SKM-1 (cell line): ENCODE measurements at regions not wholly inside any gene's neighbourhood (a gene's known extent, or its start where the extent isn't known, plus 50 kb on each side); places are given as distances from the start of the nearest gene placed in this dataset.

Experiments used
- DNase-seq: peaks from one replicate; lab custom pipeline; 2025; ENCODE audit not compliant: unreplicated experiment; lab: John Stamatoyannopoulos, UW

DNA sequence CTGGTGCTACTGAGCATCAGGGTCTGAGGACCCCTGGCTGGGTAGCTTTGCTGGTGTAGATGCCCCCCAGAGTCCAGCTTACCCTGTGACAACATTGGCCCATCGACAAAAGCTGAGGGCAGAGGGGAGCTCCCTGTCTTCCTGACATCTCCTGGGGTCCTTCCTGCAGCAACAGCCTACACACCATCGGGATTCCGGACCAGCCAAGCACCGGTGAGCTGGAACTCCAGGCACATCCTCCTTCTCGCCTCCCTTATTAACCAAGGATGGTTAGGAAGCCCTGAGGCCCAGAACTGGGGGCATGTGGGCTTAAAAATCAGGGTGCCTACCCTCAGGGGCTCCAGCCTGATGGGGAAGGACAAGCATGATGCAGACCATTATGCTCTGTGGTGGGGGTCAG is 658.0 kb downstream of the PTPRU start:
- DNase-seq, result no peak

DNA sequence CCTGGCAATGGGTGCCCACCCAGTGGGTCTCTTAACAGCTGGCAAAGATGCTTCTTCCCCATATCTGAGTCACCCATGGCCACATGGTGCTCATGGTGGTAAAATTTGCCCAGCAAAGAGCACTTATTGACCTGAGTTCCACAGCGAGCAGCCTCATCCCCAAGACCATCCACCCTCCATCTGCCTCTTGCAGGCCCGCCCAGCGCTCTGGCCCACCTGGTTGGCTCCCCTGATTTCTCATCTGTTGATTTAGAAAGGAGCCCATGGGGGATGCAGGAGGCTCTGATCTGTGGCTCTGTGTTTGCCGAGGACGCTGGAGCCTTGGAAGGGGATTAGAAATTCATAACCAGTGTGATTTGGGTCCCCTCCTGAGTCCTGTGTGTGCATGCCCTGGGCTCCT is 657.5 kb downstream of the PTPRU start:
- DNase-seq, result no peak

DNA sequence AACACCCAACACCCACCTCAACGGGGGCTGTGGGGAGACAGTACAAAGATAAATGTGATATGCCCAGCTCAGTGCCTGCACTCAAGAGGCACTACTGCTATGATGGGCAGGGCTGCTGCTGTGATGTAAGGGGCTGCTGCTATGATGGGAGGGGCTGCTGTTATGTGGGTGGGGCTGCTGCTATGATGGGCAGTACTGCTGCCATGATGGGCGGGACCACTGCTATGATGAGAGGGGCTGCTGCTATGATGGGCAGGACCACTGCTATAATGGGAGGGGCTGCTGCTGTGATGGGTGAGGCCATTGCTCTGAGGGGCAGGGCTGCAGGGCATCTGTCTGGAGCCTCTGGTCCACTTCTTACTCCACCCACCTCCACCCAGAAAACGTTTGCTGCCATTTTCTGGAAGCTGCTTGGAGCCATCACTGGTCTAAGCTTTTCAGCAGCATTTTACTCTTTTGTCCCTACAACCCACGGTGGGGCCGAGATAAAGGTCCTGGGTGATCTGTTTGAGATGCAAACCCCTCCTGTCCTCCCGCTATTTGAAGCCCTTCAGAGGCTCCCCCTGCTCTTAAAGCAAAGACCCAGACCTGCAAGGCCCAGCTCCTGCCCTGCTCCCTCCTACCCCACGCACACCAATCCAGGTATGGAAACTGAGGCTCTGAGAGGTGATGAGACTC is 656.9 kb downstream of the PTPRU start:
- no peak for DNase-seq

DNA sequence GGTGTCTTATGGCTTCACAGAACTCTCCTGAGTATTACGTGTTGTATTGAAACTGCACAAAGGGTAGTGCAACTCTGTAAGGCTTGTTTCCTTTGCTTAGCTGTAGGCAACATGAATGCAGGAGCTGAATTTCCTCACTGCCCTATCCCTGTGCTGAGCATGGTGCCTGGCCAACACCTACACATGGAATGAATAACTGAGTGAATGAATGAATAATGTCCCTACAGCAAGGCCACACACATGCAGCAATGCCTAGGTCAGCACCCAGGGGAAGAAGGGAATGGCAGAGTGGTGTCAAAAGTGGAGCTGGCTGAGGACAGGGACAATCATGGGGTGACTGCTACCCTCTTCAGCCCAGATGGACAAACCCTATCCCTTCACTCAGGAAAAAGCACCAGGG is 655.9 kb downstream of the PTPRU start:
- no peak for DNase-seq

DNA sequence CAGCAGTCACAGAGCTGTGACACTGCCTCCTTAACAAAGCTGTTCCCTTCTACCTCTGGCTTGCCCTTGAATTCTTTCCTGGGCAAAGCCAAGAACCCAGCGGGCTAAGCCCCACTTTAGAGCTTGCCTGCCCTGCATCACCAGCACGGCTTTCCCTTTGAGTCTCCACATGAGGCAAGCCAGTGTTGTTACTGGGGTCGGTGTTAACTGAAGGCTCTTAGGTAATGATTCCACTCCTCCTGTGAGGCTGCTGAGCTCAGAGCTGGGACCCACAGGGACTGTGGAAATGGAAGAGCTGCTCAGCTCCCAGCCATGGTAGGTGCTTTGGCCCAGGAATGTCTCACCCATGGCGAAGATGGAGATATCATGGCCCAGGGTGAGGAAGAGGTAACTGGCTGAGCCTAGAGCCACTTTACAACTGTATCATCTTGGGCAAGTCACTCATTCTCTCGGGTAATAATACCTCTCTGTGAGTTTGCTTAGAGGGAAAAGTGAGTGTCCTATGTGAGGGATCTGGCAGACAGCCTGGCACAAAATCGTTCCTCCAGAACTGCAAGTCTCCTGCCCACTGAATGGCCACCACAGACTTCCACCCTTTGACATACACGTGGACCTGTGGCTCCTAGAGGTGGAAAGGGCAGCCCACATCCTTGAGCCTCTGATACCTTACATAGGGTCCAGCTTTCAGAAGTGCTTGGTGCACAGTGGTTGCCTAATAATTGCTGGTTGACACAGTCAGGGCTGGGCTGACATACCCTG is 654.1 kb downstream of the PTPRU start:
- DNase-seq, result no peak

DNA sequence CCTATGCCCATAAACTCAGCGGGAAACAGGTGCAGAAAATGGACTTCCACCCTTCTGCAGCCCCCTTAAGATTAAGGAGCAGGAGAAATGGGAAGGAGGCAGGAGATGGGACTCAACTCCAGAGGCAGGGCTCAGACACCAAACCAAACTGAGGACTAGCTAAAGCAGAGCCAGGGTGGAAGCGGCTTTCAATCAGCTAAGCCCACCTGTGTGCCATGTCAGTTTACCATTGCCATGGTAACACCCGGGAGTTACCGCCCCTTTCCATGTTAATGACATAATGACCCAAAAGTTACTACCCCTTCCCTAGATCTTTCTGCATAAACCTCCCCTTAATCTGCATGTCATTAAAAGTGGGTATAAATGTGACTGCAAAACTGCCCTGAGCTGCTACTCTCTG is 653.5 kb downstream of the PTPRU start:
- no peak for DNase-seq

DNA sequence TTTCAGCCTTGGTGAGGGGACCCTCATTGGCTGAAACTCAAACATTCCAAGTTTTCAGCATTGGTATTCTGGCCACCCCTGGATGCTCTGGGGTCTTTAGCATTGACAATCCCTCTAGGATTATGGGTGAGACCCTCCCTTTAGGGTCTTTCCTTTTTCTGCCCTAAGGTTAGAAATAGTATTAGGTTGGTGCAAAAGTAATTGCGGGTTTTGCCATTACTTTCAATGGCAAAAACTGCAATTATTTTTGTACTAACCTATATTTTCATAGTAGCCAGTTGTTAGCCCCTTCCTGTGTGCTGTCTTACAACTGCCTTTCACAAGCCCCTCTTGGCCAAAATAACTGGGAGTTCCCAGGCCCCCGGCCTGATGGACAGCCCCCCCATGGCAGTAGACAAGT is 648.4 kb downstream of the PTPRU start:
- DNase-seq, result no peak

DNA sequence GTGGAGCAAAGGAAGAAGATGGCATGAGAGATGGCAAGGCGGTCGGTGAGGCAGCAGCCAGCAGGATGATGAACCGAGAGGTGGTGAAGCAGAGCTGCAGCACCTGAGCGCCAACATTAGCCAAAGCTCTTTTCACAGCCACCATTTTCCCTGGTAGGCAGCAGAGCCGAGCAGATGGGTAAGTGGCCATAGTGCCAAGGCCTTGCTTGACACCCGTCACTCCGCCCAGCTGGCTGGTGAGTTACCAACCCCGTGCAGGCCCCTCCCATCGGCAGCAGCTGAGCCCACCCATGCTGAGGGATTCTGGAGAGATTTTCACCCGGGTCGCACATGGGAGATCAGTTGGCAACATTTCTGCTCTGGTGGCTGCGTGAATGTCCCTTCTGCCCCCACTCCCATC is 647.7 kb downstream of the PTPRU start:
- no peak for DNase-seq

DNA sequence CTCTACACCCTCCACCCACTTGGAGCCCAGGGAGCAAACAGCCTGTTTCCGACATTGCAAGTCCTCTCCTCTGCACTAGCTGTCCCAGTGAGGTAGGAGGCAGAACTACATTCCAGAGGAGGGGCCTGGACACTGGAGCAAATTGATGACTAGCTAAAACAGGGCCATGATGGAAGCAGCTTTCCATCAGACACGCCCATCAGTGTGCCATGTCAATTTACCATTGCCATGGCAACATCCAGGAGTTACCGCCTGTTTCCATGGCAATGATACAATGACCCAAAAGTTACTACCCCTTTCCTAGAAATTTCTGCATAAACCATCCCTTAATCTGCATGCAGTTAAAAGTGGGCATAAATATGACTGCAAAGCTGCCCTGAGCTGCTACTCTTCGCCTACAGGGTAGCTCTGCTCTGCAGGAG is 647.1 kb downstream of the PTPRU start:
- DNase-seq, result no peak

DNA sequence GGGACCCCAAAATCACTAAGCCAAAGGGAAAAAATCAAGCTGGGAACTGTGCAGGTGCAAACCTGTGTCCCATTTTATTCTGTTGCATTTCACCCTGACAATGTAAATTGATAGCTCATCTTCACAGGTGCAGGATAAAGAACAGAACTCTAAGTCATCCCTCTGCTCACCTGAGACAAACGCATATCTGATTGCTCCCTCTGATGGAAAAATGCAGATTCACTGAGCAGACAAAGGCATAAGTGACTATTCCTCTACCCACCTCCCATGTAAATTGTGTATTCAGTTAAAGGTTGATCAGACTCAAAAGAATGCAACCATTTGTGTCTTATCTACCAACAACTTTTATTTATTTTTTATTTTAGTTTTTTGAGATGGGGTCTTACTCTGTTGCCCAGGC is 644.2 kb downstream of the PTPRU start:
- no peak for DNase-seq

DNA sequence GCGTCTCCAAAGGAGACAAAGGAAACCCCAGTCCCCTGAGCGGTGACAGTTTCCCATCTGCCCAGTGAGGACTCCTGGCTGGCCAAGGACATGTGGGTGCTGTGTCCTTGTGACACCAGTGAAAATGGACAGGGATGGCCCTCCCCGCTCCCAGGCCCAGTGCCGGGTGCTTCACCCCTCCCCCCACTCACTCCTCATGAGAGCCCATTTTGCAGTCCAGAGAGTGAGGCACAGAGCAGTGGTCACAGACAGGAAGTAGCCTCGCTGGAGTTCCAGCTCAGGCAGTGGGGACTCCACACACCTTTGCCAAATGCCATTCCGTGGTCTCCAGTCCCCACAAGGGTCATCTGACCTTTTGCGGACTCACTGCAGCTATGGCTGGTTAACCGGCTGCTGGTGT is 642.9 kb downstream of the PTPRU start:
- no peak for DNase-seq

DNA sequence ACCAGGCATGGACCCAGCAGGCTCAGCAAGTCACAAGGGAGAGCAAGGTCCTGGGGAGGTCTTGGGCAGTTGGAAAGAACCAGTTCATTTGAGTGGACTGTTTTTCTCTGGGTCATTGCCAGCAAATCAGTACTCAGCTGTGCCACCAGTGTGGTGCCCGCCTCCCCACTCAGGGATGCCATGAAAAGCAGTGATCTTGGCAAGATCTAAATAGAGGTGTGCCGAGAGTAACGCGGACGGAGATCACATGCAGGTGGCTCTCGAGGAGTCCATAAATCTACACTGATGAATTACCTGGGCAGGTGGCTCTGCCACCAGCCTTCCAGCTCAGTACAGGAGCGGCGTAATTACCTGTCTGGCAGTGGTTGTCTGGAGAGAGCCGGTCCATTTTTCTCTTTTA is 642.2 kb downstream of the PTPRU start:
- DNase-seq, result no peak

DNA sequence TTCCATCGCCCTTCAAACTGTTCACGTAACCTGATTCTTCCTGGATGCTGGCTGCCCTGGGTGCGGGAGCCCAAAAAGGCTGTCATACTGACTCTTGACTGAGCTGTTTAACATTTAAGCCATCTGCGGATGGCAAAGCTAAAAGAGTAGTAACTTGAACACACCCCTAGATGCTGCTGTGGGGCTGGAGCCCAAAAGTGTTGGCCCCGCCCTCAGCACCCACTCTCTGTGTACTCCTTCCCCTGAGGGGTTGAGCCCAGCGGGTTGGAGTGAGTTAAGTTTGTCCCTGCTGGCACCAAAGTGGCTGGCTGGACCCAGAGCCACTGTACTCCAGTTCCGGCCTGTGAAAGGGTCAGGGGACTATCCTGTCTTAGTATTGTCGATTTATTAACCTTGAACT is 640.6 kb downstream of the PTPRU start:
- DNase-seq, result no peak

DNA sequence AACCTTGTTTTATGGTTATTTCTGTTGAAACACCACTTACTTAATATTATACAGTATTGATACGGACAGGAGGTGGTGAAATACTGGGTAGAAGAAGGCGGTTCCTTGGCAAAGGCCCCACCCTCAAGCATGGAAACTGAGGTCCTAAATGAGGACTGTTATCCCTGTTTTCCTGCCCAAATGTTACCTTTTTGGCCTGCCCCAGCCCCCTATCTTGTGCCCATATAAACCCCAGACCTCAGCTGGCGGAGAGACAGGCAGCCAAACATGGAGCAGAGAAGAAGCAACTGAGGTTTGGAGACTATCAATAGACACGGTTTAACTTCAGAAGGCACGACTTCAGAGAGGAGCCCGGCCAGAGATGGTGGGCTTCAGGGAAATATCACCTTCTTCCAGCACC is 640.1 kb downstream of the PTPRU start:
- no peak for DNase-seq

DNA sequence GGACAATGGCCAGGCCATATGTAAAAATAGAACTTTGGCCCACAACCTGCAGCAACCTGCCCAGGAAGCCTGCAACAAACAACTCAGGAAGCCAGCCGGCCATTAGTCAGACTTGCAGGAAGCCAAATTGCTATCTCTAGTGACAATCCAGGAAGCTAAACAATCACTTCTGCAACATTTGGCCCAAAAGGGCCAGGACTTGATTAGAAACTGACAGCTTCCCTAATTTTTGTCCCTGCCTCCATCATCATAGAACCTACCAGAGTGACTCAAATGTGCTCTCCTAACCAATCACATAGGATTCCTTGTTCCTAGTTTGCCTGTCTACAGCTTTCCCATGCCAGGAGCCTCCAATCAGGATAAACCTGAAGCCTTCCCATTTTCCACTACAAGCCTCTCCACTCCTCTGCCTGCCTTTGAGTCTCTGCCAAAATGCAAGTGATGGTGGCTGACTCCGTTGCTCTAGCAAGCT is 639.3 kb downstream of the PTPRU start:
- no peak for DNase-seq

DNA sequence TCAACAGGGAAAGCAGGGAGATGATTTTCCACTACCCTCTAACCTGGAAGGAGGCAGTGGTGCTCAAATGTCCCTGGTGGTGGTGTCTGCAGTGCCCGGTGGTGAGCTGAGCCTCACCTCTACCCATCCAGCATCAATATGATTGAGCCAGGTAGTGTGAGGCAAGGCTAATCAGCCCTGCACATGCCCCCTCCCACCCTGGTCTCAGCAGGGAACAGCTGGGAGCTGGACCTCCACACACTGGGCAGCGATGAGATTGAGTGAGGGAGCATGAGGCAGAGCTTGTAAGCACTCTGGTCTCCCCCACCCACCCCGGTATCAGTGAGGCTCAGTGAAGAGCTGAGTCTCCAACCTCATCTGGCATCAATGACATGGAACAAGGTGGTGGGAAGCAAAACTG is 634.3 kb downstream of the PTPRU start:
- DNase-seq, result no peak

DNA sequence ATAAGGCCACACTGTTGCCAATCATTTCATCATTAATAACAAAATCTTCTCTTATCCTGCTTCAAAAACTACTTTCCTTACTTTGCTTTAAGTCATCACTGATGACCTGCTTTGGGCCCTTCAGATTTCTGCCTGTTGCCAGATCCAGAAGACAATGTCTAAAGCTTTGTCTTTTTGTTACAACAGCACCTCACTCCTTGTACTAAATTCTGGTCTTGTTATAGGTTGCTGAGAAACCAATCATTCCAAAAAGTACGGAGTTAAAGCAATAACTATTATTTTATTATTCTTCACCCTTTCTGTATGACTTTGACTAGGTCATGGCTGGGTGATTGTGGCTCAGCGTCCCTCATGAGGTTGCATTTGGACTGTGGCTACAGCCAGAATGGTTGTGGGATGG is 633.5 kb downstream of the PTPRU start:
- no peak for DNase-seq

DNA sequence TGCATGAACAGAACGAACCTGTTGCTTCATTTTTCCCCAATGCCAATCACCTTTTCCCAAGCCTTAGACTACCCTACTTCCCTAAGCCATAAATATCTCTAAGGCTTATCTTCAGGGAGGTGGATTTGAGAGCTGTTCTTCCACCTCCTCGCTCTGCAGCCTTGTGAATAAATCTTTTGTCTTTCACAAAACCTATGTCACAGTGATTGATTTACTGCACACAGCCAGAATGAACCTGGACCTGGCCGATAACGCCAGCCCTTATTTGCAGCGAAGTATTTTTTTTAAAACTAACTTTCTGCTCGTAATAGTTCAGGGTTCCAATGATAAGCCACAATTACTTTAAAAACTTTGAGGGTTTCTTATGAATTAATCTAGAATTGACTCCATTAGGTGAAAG is 632.6 kb downstream of the PTPRU start:
- no peak for DNase-seq

DNA sequence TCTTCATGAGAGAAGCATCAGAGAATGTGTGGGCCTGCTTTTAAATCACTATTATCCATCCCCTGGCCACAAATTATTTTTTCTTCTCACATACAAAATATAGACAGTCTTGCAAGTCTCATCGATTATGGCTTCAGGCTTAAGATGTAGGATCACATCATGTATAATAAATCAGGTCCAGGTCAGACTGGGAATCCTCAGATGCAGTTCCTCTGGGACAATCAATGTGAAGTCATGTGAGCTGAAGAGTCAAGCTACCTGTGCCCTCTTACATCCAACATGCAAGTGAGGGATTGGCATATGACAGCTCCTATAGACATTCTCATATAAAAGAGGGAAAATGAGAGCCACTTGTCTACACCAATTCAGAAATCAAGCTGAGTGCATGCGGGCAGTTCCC is 631.8 kb downstream of the PTPRU start:
- no peak for DNase-seq

DNA sequence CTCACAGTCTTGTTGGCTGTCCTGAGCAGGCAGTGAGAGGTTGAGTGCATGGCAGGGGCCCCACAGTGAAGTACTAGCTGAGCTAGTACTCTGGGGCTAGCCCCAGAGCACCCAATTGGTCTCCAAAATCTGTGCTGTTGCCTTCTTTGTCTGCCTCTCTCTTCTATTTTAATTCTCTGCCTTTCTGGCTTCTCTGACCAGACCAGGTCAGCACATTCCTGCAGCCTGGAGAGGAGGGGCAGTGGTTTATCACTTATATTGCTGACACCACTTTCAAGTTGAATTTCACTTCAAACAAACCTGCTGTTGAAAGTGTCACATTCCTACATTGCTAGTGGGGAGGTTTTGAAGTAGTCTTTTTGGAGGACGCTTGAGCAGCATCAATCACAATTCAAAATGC is 628.7 kb downstream of the PTPRU start:
- DNase-seq, result no peak

DNA sequence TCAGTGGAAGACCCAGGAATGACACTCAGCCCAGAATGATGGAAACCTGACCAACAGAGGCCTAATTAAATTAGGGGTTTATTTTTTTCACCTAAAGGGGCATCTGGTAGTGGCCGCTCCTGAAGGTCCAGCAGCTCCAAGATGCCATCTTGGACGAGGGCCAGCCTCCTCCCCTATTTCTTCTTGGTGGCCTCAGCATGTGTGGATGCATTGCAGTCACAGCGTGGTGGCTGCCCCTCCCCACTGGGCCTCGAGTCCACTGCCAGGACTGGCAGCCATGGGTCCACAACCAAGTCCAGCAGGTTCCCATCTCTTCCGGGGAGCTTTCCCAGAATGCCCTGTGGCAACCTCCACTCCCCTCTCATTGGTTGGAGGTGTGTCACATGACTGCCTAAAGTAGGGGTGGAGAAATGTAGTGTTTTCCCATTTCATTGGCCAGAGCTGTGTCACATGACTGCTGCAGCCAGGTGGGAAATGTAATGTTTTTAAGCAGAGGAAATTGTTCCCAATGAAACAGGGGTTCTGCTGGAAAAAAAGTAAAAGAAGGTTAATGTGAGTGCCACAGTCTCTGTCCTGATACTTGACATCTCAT is 628.2 kb downstream of the PTPRU start:
- DNase-seq, result no peak

DNA sequence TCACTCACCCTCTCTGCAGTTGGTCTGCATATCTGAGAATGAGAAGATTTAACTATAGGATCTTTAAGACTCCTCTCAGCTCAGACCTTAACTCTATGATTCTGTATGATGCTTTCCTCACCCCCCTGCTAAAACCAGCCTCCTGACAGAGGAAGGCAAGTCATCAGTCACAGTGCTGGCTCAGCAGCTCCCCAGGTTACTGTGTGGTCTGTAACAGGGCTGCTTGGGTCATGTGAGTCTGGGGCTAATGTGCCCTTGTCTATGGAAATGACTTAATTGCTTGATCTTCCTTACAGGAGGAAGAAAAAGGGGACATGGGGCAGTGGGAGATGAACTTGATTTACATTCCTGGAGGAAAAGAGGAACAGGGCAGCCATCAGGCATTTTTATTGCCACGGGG is 625.6 kb downstream of the PTPRU start:
- DNase-seq, result no peak
